H1 (cell line): ENCODE measurements at regions not wholly inside any gene's neighbourhood (a gene's known extent, or its start where the extent isn't known, plus 50 kb on each side); places are given as distances from the start of the nearest gene placed in this dataset.

ENCODE experiments used
- CTCF ChIA-PET: fragments of 300-600 bp; sonication (Branson Sonifier 250); formaldehyde crosslinking; loops from one replicate; lab custom pipeline; 2021; ENCODE audit not compliant: partially characterized antibody; lab: Charles Lee
- POLR2A ChIA-PET: fragments of 300-600 bp; sonication (Branson Sonifier 250); formaldehyde crosslinking; loops from one replicate; lab custom pipeline; 2021; ENCODE audit warnings: inconsistent platforms; ENCODE audit not compliant: partially characterized antibody; lab: Charles Lee
- DNase-seq, 2 experiments: peaks; one replicate each; pipeline versions ENCODE4 v3.0.0 to v3.0.0-alpha.2; 2010 to 2022; ENCODE audit warnings: low spot score in 2 of 2, low read depth in 1 of 2, mixed read lengths in 1 of 2
- FAIRE-seq: peaks from 2 replicates; lab custom pipeline; 2011; peaks lifted over from hg19 to GRCh38; lab: Jason Lieb, UNC
- H2AFZ ChIP-seq: 2 replicates; pipeline ENCODE4 v1.8.1; 2012; ENCODE audit warnings: low read length, inconsistent platforms
- H2AK5ac ChIP-seq: 2 replicates; pipeline ENCODE4 v1.6.1; 2013; ENCODE audit warnings: low read depth, low read length
- H2BK120ac ChIP-seq: replicated peaks from 2 replicates; pipeline ENCODE3; 2013; ENCODE audit warnings: low read depth, low read length, inconsistent platforms
- H2BK12ac ChIP-seq: 2 replicates; pipeline ENCODE4 v1.6.1; 2013; ENCODE audit warnings: low read depth, low read length
- H2BK15ac ChIP-seq: 2 replicates; pipeline ENCODE4 v1.6.1; 2013; ENCODE audit warnings: low read length
- H2BK20ac ChIP-seq: 2 replicates; pipeline ENCODE4 v1.6.1; 2013; ENCODE audit warnings: low read length
- H2BK5ac ChIP-seq: 2 replicates; pipeline ENCODE4 v1.6.1; 2013; ENCODE audit warnings: low read depth, low read length
- H3K14ac ChIP-seq: 2 replicates; pipeline ENCODE4 v1.6.1; 2013; ENCODE audit warnings: inconsistent platforms; ENCODE audit not compliant: insufficient read length
- H3K18ac ChIP-seq: 2 replicates; pipeline ENCODE4 v1.6.1; 2013; ENCODE audit warnings: low read length; ENCODE audit errors: extremely low read depth
- H3K23ac ChIP-seq: 2 replicates; pipeline ENCODE4 v1.6.1; 2013; ENCODE audit warnings: inconsistent platforms; ENCODE audit not compliant: insufficient read length
- H3K23me2 ChIP-seq: 2 replicates; pipeline ENCODE4 v1.6.1; 2013; ENCODE audit warnings: low read depth, low read length
- H3K27ac ChIP-seq: 2 replicates; pipeline ENCODE4 v1.6.1; 2011; ENCODE audit warnings: low read depth, low read length, inconsistent platforms
- H3K27me3 ChIP-seq, 4 experiments: replicated peaks in 1 of 4; 1 replicate in 1 of 4; 2 replicates in 3 of 4; pipeline versions ENCODE4 v1.6.1 to v1.8.1; 2011 to 2013; ENCODE audit warnings: low read length in 3 of 4, mild to moderate bottlenecking in 3 of 4, inconsistent platforms in 2 of 4, mixed read lengths in 2 of 4, moderate library complexity in 1 of 4; ENCODE audit not compliant: control insufficient read depth in 3 of 4, insufficient read depth in 3 of 4; ENCODE audit errors: extremely low read depth in 1 of 4
- H3K36me3 ChIP-seq, 4 experiments: 2 replicates each; pipeline versions ENCODE4 v1.6.1 to v1.8.1; 2011 to 2013; ENCODE audit warnings: mild to moderate bottlenecking in 4 of 4, low read length in 3 of 4, moderate library complexity in 2 of 4, control low read depth in 1 of 4, inconsistent platforms in 1 of 4; ENCODE audit not compliant: insufficient read depth in 4 of 4, control insufficient read depth in 2 of 4
- H3K4ac ChIP-seq: replicated peaks from 2 replicates; pipeline ENCODE3; 2013; ENCODE audit warnings: low read length, low read depth, mixed read lengths, inconsistent platforms; ENCODE audit not compliant: insufficient read length
- H3K4me1 ChIP-seq, 4 experiments: replicated peaks in 1 of 4; 1 replicate in 1 of 4; 2 replicates in 3 of 4; pipeline versions ENCODE4 v1.6.1 to v1.8.1; 2011 to 2013; ENCODE audit warnings: low read length in 3 of 4, inconsistent platforms in 2 of 4, mixed read lengths in 1 of 4; ENCODE audit not compliant: insufficient read depth in 4 of 4, control insufficient read depth in 3 of 4
- H3K4me2 ChIP-seq, 2 experiments: 2 replicates each; pipeline versions ENCODE4 v1.6.1 to v1.8.1; 2011 to 2013; ENCODE audit warnings: low read depth in 2 of 2, low read length in 2 of 2, control low read depth in 1 of 2, inconsistent platforms in 1 of 2, mild to moderate bottlenecking in 1 of 2; ENCODE audit not compliant: insufficient read depth in 1 of 2
- H3K4me3 ChIP-seq, 4 experiments: fragments of 200-600, 300-600 bp in 1 of 4; sonication (generic), shearing (Covaris generic), sonication (Bioruptor Twin) in 1 of 4; 2 replicates each; pipeline versions ENCODE4 v1.5.1 to v1.8.1; 2011 to 2016; ENCODE audit warnings: low read length in 4 of 4, low read depth in 3 of 4, control low read depth in 2 of 4, inconsistent platforms in 2 of 4, mild to moderate bottlenecking in 2 of 4, mixed read lengths in 1 of 4, moderate library complexity in 1 of 4; ENCODE audit not compliant: insufficient read depth in 2 of 4; ENCODE audit errors: extremely low read depth in 1 of 4
- H3K56ac ChIP-seq: replicated peaks from 2 replicates; pipeline ENCODE3; 2013; ENCODE audit warnings: low read depth, mild to moderate bottlenecking, mixed read lengths, low read length, inconsistent platforms; ENCODE audit not compliant: insufficient read length
- H3K79me1 ChIP-seq: 2 replicates; pipeline ENCODE4 v1.6.1; 2013; ENCODE audit warnings: low read depth, low read length, control low read depth
- H3K79me2 ChIP-seq, 2 experiments: 2 replicates each; pipeline versions ENCODE4 v1.6.1 to v1.8.1; 2012 to 2013; ENCODE audit warnings: low read length in 2 of 2, mild to moderate bottlenecking in 2 of 2, inconsistent platforms in 1 of 2; ENCODE audit not compliant: insufficient read depth in 2 of 2, control insufficient read depth in 1 of 2
- H3K9ac ChIP-seq, 4 experiments: replicated peaks in 1 of 4; 1 replicate in 1 of 4; 2 replicates in 3 of 4; pipeline versions ENCODE4 v1.6.1 to v1.8.1; 2011 to 2013; ENCODE audit warnings: low read depth in 3 of 4, low read length in 3 of 4, control low read depth in 2 of 4, mild to moderate bottlenecking in 2 of 4, moderate library complexity in 2 of 4, inconsistent platforms in 1 of 4; ENCODE audit errors: extremely low read depth in 1 of 4
- H3K9me3 ChIP-seq, 2 experiments: 2 replicates each; pipeline versions ENCODE4 v1.6.1 to v1.8.1; 2012 to 2013; ENCODE audit warnings: mild to moderate bottlenecking in 2 of 2, moderate library complexity in 2 of 2, control low read depth in 1 of 2, inconsistent platforms in 1 of 2, low read depth in 1 of 2, low read length in 1 of 2, mixed read lengths in 1 of 2; ENCODE audit not compliant: insufficient read depth in 2 of 2
- H4K20me1 ChIP-seq, 2 experiments: replicated peaks in 1 of 2; 2 replicates each; pipeline versions ENCODE3 to v1.8.1; 2011 to 2013; ENCODE audit warnings: inconsistent platforms in 2 of 2, low read length in 2 of 2, mild to moderate bottlenecking in 1 of 2; ENCODE audit not compliant: insufficient read depth in 2 of 2, control insufficient read depth in 1 of 2
- H4K5ac ChIP-seq: 2 replicates; pipeline ENCODE4 v1.6.1; 2013; ENCODE audit warnings: low read length, low read depth, mixed read lengths, inconsistent platforms; ENCODE audit not compliant: insufficient read length
- H4K8ac ChIP-seq: 2 replicates; pipeline ENCODE4 v1.8.0; 2013; ENCODE audit warnings: mild to moderate bottlenecking, moderate library complexity, low read length, inconsistent platforms; ENCODE audit not compliant: insufficient read depth; ENCODE audit errors: extremely low read depth
- H4K91ac ChIP-seq: replicated peaks from 2 replicates; pipeline ENCODE3; 2013; ENCODE audit warnings: low read length, mixed read lengths, inconsistent platforms; ENCODE audit not compliant: insufficient read length
- BCL11A ChIP-seq, 2 experiments: IDR thresholded peaks; one replicate each; pipeline ENCODE4 v1.6.1; 2011; ENCODE audit warnings: low read depth in 2 of 2, low read length in 2 of 2, mild to moderate bottlenecking in 2 of 2
- CEBPB ChIP-seq: IDR thresholded peaks from 2 replicates; pipeline ENCODE4 v1.6.1; 2012; ENCODE audit warnings: low read depth, low read length
- CHD2 ChIP-seq: IDR thresholded peaks from 2 replicates; pipeline ENCODE4 v1.6.1; 2012; ENCODE audit warnings: low read length, improper control_type of control experiment
- EP300 ChIP-seq, 2 experiments: IDR thresholded peaks; 1 replicate in 1 of 2; 2 replicates in 1 of 2; pipeline ENCODE4 v1.6.1; 2011 to 2012; ENCODE audit warnings: low read depth in 2 of 2, low read length in 2 of 2, mild to moderate bottlenecking in 2 of 2, borderline replicate concordance in 1 of 2, inconsistent platforms in 1 of 2, moderate library complexity in 1 of 2
- KDM1A ChIP-seq: fragments of 200-600, 300-600 bp; sonication (generic); IDR thresholded peaks from 2 replicates; pipeline ENCODE4 v1.7.1; 2016; ENCODE audit warnings: mild to moderate bottlenecking, low read length, borderline replicate concordance
- KDM5A ChIP-seq: fragments of 200-600 bp; IDR thresholded peaks from 2 replicates; pipeline ENCODE4 v1.7.1; 2012; ENCODE audit warnings: mild to moderate bottlenecking, low read length, inconsistent platforms, mixed read lengths
- POLR2AphosphoS5 ChIP-seq: IDR thresholded peaks from 2 replicates; pipeline ENCODE4 v1.6.1; 2011; ENCODE audit warnings: low read depth, low read length
- SP1 ChIP-seq: IDR thresholded peaks from 2 replicates; pipeline ENCODE4 v1.6.1; 2011; ENCODE audit warnings: low read depth, low read length
- SP2 ChIP-seq: IDR thresholded peaks from 2 replicates; pipeline ENCODE4 v1.6.1; 2012; ENCODE audit warnings: mild to moderate bottlenecking, low read length, inconsistent platforms
- SP4 ChIP-seq: IDR thresholded peaks from 2 replicates; pipeline ENCODE4 v1.6.1; 2012; ENCODE audit warnings: low read length, inconsistent platforms
- SRF ChIP-seq: IDR thresholded peaks from 2 replicates; pipeline ENCODE4 v1.6.1; 2011; ENCODE audit warnings: mild to moderate bottlenecking, low read depth, low read length, moderate library complexity
- WGBS, 2 experiments: shearing (Covaris generic) in 1 of 2; methylation state at CpG; one replicate each; pipeline versions ENCODE4 v1.1.6 to v1.1.7; 2013 to 2015; ENCODE audit warnings: low lambda C conversion rate in 2 of 2, mixed read lengths in 2 of 2, inconsistent platforms in 1 of 2, low coverage in 1 of 2, missing lambda C conversion rate in 1 of 2; ENCODE audit not compliant: insufficient replicate concordance in 2 of 2, insufficient coverage in 1 of 2, insufficient read length in 1 of 2; ENCODE audit errors: extremely low coverage in 1 of 2, missing lambda C conversion rate in 1 of 2; 5-methylcytosine and 5-hydroxymethylcytosine counted together
- TF ChIP-seq, protein P1 (sequence below): IDR thresholded peaks from 2 replicates; pipeline ENCODE4 v1.6.1; 2012; ENCODE audit warnings: inconsistent platforms
- TF ChIP-seq, protein P2 (sequence below): IDR thresholded peaks from 2 replicates; pipeline ENCODE4 v1.6.1; 2012; ENCODE audit warnings: low read length, inconsistent platforms

GRCh38 chr12:88325076-88325815, 183.1 kb downstream of the TMTC3 start:
- H3K36me3 ChIP-seq = no peaks in the 10 kb centered on the region
- H3K4me1 ChIP-seq = no peaks in the 10 kb centered on the region
- no peaks in the 10 kb centered on the region for H3K27me3 ChIP-seq
- CTCF ChIA-PET = interaction anchor here (0.7 kb wide), 1 partner anchor 107 kb away, joined by 3 read pairs; no protein-coding TSS in a partner anchor
- H4K8ac ChIP-seq = no peak overlapping the region
- no peak overlapping the region for H3K4ac ChIP-seq
- WGBS, 2 experiments = 88% methylated on average over 1 of the region's 1 CpG; no CpG with 5 or more reads in 1 of the 2 experiments
- no peaks in the 10 kb centered on the region for H4K20me1 ChIP-seq
- DNase-seq (no peak), FAIRE-seq (no peak)
- no peak overlapping the region for H2AFZ ChIP-seq
- no peak overlapping the region for H3K9ac ChIP-seq
- no peak overlapping the region for H2BK15ac ChIP-seq
- H3K9me3 ChIP-seq = no peaks in the 10 kb centered on the region
- no peak overlapping the region for H2BK12ac ChIP-seq
- POLR2A ChIA-PET = no interaction called here
- no peak overlapping the region for H3K4me2 ChIP-seq
- H4K91ac ChIP-seq = no peak overlapping the region
- H2BK120ac ChIP-seq = no peak overlapping the region
- H2BK5ac ChIP-seq = no peak overlapping the region
- H2BK20ac ChIP-seq = no peak overlapping the region
- H3K79me1 ChIP-seq = no peaks in the 10 kb centered on the region
- H3K14ac ChIP-seq = no peak overlapping the region
- H3K23me2 ChIP-seq = no peaks in the 10 kb centered on the region
- no peak overlapping the region for H3K27ac ChIP-seq
- H4K5ac ChIP-seq = no peak overlapping the region
- H3K79me2 ChIP-seq = no peaks in the 10 kb centered on the region
- no peak overlapping the region for H3K18ac ChIP-seq
- H2AK5ac ChIP-seq = no peak overlapping the region
- no peak overlapping the region for H3K23ac ChIP-seq
- H3K56ac ChIP-seq = no peak overlapping the region
- no peak overlapping the region for H3K4me3 ChIP-seq
- TF ChIP-seq EP300 (IDR thresholded peaks at IDR 0.05; ENCODE audit: borderline replicate concordance in 1 of 2, low read depth in 2 of 2, low read length in 2 of 2) = no peak
- TF ChIP-seq SP2 = no peak
- TF ChIP-seq SRF = no peak
- no peak for TF ChIP-seq KDM1A
- TF ChIP-seq, protein P1, sequence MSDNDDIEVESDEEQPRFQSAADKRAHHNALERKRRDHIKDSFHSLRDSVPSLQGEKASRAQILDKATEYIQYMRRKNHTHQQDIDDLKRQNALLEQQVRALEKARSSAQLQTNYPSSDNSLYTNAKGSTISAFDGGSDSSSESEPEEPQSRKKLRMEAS = no peak
- TF ChIP-seq SP1 = no peak
- TF ChIP-seq KDM5A = no peak
- TF ChIP-seq, protein P2, sequence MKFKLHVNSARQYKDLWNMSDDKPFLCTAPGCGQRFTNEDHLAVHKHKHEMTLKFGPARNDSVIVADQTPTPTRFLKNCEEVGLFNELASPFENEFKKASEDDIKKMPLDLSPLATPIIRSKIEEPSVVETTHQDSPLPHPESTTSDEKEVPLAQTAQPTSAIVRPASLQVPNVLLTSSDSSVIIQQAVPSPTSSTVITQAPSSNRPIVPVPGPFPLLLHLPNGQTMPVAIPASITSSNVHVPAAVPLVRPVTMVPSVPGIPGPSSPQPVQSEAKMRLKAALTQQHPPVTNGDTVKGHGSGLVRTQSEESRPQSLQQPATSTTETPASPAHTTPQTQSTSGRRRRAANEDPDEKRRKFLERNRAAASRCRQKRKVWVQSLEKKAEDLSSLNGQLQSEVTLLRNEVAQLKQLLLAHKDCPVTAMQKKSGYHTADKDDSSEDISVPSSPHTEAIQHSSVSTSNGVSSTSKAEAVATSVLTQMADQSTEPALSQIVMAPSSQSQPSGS = no peak
- no peak for TF ChIP-seq POLR2AphosphoS5
- TF ChIP-seq CEBPB = no peak
- no peak for TF ChIP-seq BCL11A (IDR thresholded peaks at IDR 0.05; ENCODE audit: low read depth in 2 of 2, low read length in 2 of 2)
- TF ChIP-seq CHD2 = no peak
- no peak for TF ChIP-seq SP4
